ENCODE measurements at regions not wholly inside any gene's neighbourhood (a gene's known extent, or its start where the extent isn't known, plus 50 kb on each side); places are given as distances from the start of the nearest gene placed in this dataset.

DNA sequence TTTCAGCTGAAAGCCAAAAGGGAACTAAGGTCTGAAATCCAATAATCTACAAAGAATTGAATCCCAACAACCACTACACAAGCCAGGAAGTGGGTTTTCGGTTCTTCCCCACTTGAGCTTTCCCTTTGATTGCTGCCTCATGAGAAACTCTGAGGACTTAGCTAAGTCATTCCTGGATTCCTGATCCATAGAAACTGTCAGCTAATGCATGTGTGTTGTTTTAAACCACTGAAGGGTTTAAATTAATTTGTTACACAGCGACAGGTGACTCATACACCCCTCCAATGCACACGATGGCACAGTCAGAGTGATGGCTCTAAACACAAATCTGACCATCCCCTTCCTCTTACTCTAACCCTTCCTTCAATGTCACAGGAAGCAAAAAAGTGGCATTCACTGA, 282.9 kb downstream of the RAB28 start:
- H3K27me3 ChIP-seq, result no peaks in the 10 kb centered on the region
- H3K9me3 ChIP-seq, result no peaks in the 10 kb centered on the region
- H3K4me1 ChIP-seq, result no peaks in the 10 kb centered on the region
- H3K36me3 ChIP-seq, result no peaks in the 10 kb centered on the region
- H3K27ac ChIP-seq, result no peak overlapping the region
- 84% methylated on average over 3 of the region's 3 CpGs for WGBS
- TF ChIP-seq EP300 (IDR thresholded peaks at IDR 0.05) (no peak), POLR2A (IDR thresholded peaks at IDR 0.05) (no peak), POLR2AphosphoS5 (IDR thresholded peaks at IDR 0.05) (no peak)
- TF ChIP-seq, protein P1, sequence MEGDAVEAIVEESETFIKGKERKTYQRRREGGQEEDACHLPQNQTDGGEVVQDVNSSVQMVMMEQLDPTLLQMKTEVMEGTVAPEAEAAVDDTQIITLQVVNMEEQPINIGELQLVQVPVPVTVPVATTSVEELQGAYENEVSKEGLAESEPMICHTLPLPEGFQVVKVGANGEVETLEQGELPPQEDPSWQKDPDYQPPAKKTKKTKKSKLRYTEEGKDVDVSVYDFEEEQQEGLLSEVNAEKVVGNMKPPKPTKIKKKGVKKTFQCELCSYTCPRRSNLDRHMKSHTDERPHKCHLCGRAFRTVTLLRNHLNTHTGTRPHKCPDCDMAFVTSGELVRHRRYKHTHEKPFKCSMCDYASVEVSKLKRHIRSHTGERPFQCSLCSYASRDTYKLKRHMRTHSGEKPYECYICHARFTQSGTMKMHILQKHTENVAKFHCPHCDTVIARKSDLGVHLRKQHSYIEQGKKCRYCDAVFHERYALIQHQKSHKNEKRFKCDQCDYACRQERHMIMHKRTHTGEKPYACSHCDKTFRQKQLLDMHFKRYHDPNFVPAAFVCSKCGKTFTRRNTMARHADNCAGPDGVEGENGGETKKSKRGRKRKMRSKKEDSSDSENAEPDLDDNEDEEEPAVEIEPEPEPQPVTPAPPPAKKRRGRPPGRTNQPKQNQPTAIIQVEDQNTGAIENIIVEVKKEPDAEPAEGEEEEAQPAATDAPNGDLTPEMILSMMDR (IDR thresholded peaks at IDR 0.05), result no peak
- no peak for DNase-seq (ENCODE audit: low spot score in 2 of 2)
- no peak overlapping the region for H3K4me3 ChIP-seq

DNA sequence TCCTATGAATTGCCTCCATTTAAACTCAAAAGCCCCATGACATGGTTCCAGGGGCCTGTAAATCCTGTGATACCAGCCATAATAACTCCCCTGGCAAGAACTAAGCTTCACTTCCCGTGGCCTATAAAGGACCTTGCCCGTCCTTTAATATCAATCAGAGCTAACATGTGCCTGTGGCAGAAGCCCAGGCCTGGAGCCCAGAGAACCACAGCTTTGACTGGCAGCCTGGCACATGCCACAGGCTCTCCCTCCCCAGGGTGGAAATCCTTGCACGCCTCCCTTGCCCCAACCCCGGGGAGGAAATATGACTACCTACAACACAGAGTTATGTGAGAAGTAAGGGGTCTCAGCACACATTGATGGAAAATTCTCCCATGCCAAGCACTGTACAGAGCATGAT, 287.4 kb downstream of the RAB28 start:
- H3K9me3 ChIP-seq, result no peaks in the 10 kb centered on the region
- no peak for DNase-seq (ENCODE audit: low spot score in 2 of 2)
- no peak overlapping the region for H3K27ac ChIP-seq
- TF ChIP-seq POLR2AphosphoS5 (IDR thresholded peaks at IDR 0.05), result no peak
- no peak for TF ChIP-seq POLR2A (IDR thresholded peaks at IDR 0.05)
- TF ChIP-seq, protein P1 (IDR thresholded peaks at IDR 0.05), result no peak
- no peak for TF ChIP-seq EP300 (IDR thresholded peaks at IDR 0.05)
- no peaks in the 10 kb centered on the region for H3K4me1 ChIP-seq
- WGBS, result 100% methylated on average over 4 of the region's 4 CpGs
- no peaks in the 10 kb centered on the region for H3K36me3 ChIP-seq
- H3K4me3 ChIP-seq, result no peak overlapping the region
- H3K27me3 ChIP-seq, result no peaks in the 10 kb centered on the region

DNA sequence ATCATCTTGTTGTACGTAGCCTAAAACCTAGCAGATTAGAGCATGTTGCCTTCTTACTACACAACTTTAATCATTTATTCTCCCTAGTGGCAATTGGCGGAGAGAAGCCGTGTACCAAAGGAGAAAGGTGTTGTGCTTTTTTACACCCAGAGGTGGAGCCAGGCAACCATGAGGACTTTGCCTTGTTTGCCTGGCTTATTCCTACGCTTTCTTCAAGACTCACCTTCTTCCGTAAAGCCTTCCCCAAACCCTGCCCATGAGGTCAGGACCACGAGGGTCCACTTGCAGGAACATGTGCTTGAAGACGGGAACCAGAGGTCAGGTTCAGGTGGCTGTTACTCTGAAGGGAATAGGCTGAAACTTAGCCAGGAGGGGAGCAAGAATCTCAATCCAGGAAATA, 290.5 kb downstream of the RAB28 start:
- TF ChIP-seq POLR2A (IDR thresholded peaks at IDR 0.05) (no peak), POLR2AphosphoS5 (IDR thresholded peaks at IDR 0.05) (no peak), EP300 (IDR thresholded peaks at IDR 0.05) (no peak)
- TF ChIP-seq, protein P1 (IDR thresholded peaks at IDR 0.05), result no peak
- no peaks in the 10 kb centered on the region for H3K9me3 ChIP-seq
- no peaks in the 10 kb centered on the region for H3K36me3 ChIP-seq
- no peak overlapping the region for H3K27ac ChIP-seq
- H3K4me1 ChIP-seq, result no peaks in the 10 kb centered on the region
- H3K4me3 ChIP-seq, result no peak overlapping the region
- 89% methylated on average over 7 of the region's 7 CpGs for WGBS
- H3K27me3 ChIP-seq, result no peaks in the 10 kb centered on the region
- no peak for DNase-seq (ENCODE audit: low spot score in 2 of 2)

DNA sequence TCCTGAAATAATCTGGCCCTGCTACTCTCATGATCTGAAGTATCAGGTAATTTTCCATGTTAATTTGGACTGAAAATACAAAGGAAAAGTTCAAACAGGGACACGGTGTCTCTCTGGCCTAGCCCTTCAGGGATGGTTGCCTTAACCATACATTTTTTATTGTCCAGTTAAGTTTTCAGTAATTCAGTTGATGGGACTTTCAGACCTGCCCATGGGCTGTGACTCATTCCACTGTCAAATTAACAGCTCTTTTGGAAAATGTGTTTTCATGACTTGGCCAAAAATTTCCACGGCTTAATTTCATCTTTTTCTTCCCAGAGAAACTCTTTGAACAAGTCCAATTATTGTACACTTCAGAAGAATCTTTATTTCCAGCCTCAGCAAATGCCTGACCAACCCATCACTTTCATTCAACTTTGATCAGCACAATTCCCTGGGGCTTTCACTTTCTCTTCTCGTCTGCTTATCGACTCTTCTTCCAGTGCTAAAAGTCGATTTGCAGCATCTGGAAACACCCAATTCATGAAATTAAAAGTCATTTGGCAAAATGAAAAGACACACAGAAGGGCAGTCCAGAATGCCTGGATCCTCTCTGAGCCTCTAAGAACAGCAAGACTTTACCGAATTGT, 293.9 kb downstream of the RAB28 start:
- DNase-seq (ENCODE audit: low spot score in 2 of 2), result no peak
- no peak overlapping the region for H3K27ac ChIP-seq
- H3K4me3 ChIP-seq, result no peak overlapping the region
- no peaks in the 10 kb centered on the region for H3K27me3 ChIP-seq
- H3K9me3 ChIP-seq, result no peaks in the 10 kb centered on the region
- H3K36me3 ChIP-seq, result no peaks in the 10 kb centered on the region
- no peak for TF ChIP-seq POLR2A (IDR thresholded peaks at IDR 0.05)
- TF ChIP-seq, protein P1 (IDR thresholded peaks at IDR 0.05), result no peak
- TF ChIP-seq POLR2AphosphoS5 (IDR thresholded peaks at IDR 0.05), result no peak
- no peak for TF ChIP-seq EP300 (IDR thresholded peaks at IDR 0.05)
- 46% methylated on average over 6 of the region's 6 CpGs for WGBS
- no peaks in the 10 kb centered on the region for H3K4me1 ChIP-seq

DNA sequence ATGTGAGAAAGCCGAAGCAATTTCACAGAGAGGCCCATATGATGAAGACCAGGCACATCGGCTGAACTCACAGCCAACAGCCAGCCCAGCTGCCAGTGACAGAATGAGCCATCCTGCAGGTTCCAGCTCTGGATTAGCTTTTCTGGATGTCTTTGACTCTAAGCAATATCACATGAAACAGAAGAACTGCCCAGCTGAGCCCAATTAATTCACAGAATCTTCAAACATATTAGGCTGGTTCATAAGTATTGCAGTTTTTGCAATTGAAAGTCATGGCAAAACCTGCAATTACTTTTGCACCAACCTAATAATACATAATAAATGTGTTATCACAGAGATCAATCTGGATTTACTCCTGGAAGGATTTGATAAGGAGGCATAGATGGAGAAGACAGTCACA, 299.9 kb downstream of the RAB28 start:
- Histone ChIP-seq H3K9me3 (peaks cover 7% of the 10 kb centered on the region), H3K4me3 (no peak overlapping the region), H3K27me3 (no peaks in the 10 kb centered on the region), H3K36me3 (no peaks in the 10 kb centered on the region), H3K27ac (no peak overlapping the region), H3K4me1 (no peaks in the 10 kb centered on the region)
- TF ChIP-seq POLR2AphosphoS5 (IDR thresholded peaks at IDR 0.05), result no peak
- no peak for TF ChIP-seq POLR2A (IDR thresholded peaks at IDR 0.05)
- TF ChIP-seq, protein P1 (IDR thresholded peaks at IDR 0.05), result no peak
- no peak for TF ChIP-seq EP300 (IDR thresholded peaks at IDR 0.05)
- DNase-seq (ENCODE audit: low spot score in 2 of 2), result no peak
- WGBS, result 95% methylated on average over 2 of the region's 2 CpGs
